ENCODE measurements at regions not wholly inside any gene's neighbourhood (a gene's known extent, or its start where the extent isn't known, plus 50 kb on each side); places are given as distances from the start of the nearest gene placed in this dataset.
A peak's percentile ranks its signal among the peaks of the same experiment; 100 is the strongest.

DNA sequence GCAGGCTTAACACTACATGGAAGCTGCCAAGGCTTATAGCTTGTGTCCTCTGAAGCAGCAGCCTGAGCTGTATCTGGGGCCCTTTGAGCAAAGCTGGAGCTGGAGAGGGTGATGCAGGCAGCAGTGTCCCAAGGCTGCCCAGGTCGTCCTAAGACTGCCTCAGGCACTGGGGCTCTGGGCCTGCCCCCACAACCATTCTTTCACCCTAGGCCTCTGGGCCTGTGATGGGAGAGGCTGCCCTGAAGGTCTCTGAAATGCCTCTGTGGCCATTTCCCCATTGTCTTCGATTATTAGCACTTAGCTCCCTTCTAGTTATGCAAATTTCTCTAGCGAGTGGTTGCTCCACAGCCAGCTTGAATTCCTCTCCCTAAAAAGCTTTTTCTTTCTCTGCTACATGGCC lies 142.0 kb downstream of the LRIG2 start:
- H3K4me1 ChIP-seq = no peaks in the 10 kb centered on the region
- intact Hi-C loops (cut with DNase I) = no loop called here
- no peak overlapping the region for H3K27ac ChIP-seq
- TF ChIP-seq, protein P1, sequence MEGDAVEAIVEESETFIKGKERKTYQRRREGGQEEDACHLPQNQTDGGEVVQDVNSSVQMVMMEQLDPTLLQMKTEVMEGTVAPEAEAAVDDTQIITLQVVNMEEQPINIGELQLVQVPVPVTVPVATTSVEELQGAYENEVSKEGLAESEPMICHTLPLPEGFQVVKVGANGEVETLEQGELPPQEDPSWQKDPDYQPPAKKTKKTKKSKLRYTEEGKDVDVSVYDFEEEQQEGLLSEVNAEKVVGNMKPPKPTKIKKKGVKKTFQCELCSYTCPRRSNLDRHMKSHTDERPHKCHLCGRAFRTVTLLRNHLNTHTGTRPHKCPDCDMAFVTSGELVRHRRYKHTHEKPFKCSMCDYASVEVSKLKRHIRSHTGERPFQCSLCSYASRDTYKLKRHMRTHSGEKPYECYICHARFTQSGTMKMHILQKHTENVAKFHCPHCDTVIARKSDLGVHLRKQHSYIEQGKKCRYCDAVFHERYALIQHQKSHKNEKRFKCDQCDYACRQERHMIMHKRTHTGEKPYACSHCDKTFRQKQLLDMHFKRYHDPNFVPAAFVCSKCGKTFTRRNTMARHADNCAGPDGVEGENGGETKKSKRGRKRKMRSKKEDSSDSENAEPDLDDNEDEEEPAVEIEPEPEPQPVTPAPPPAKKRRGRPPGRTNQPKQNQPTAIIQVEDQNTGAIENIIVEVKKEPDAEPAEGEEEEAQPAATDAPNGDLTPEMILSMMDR (IDR thresholded peaks at IDR 0.05) = no peak
- no peak overlapping the region for H3K4me3 ChIP-seq
- ATAC-seq (no peak), DNase-seq (no peak)
- peaks cover 0 to 12% (median 0%) of the 10 kb centered on the region in 11 donors for H3K9me3 ChIP-seq
- 84 to 91% methylated on average over 3 of the region's 3 CpGs for WGBS, 2 donors
- peaks cover 0 to 23% (median 15%) of the 10 kb centered on the region in 7 donors for H3K27me3 ChIP-seq
- H3K36me3 ChIP-seq = no peaks in the 10 kb centered on the region

DNA sequence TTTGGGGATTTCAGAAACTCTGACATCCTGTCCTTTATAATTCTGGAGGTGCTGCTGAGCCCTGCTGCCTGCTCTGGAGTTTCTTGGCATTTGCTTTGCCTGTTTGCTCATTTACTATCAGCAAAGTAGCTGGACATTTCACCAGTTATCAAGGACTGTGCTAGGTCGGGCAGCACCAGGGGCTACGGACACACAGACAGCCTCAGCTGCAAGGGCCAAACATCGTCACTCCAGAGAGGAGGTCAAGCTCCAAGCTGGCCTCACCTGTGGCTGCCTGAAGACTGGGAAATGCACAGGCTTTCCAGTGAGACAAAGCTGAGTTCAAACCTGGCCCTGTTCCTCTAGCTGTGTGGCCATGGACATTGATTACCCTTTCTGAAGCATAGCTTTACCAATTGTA lies 143.7 kb downstream of the LRIG2 start:
- Histone ChIP-seq H3K4me3 (no peak overlapping the region), H3K4me1 (no peaks in the 10 kb centered on the region), H3K36me3 (no peaks in the 10 kb centered on the region), H3K9me3 (peaks cover 0 to 12% (median 0%) of the 10 kb centered on the region in 11 donors), H3K27me3 (peaks cover 0 to 6% (median 0%) of the 10 kb centered on the region in 7 donors), H3K27ac (no peak overlapping the region)
- TF ChIP-seq, protein P1 (IDR thresholded peaks at IDR 0.05) = no peak
- 52 to 61% methylated on average over 3 of the region's 3 CpGs for WGBS, 2 donors
- DNase-seq = no peak
- intact Hi-C loops (cut with DNase I) = no loop called here
- no peak for ATAC-seq

DNA sequence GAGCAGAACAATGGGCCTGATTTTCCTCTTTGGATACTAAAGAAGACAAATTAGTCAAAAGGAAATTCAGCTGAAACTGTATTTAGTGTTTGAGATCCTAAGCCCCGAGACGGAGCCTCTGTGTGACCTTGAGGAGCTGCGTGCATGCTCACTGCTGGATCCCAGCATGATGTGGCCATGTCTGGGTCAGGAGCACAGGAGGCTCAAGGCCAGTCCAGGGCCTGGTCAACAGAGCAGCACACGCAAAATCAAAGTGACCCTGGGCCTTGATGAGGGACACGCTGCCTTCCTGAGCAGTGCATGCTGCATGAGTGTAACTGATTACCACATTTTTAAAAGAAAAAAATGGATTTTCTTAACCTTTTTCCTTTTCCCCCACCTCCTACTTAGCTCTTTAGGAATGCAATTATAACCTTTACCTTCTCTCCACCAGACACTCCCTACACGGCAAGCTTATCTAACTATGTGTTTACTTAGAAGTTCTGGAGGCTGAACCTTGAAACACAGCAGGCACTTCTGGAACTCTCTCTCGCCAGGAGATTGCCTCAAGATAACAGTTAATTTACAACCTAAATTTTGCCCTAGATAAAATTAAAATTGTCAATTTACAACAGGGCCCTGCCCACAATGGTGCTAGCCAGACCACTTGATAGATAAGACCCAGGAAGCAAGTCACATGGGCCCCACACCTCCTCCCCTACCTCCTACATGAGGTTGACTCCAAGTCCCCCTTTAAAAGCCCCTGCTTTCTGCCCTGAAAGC lies 144.6 kb downstream of the LRIG2 start:
- H3K4me3 ChIP-seq = no peak overlapping the region
- 56 to 62% methylated on average over 7 of the region's 7 CpGs for WGBS, 2 donors
- H3K36me3 ChIP-seq = no peaks in the 10 kb centered on the region
- intact Hi-C loops (cut with DNase I) = no loop called here
- no peak overlapping the region for H3K27ac ChIP-seq
- no peaks in the 10 kb centered on the region for H3K4me1 ChIP-seq
- ATAC-seq (no peak), DNase-seq (no peak)
- TF ChIP-seq, protein P1 (IDR thresholded peaks at IDR 0.05) = no peak
- H3K9me3 ChIP-seq = peaks cover 0 to 12% (median 0%) of the 10 kb centered on the region in 11 donors
- H3K27me3 ChIP-seq = peaks cover 0 to 2% (median 0%) of the 10 kb centered on the region in 7 donors

DNA sequence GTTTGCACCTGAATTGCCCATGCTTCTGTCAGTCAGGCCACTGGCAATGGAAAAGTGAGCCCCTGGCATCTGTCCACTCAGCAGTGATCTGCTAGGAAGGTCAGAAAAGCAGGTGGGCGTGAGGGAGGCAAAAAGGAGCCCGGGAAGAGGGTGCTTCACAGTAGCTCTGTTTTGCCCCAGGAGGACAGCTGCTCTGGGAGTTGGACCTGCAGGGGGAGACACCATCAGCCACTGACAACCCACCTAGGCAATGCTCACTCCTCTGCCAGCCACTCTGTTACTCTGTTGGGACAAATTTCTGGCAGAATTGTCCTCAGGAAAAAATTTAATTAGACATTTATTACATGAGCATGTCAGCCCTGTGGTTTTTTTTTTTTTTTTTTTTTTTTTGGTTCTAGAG lies 146.4 kb downstream of the LRIG2 start:
- Histone ChIP-seq H3K36me3 (no peaks in the 10 kb centered on the region), H3K4me1 (no peaks in the 10 kb centered on the region), H3K27ac (no peak overlapping the region), H3K4me3 (no peak overlapping the region), H3K9me3 (peaks cover 0 to 9% (median 0%) of the 10 kb centered on the region in 11 donors), H3K27me3 (no peaks in the 10 kb centered on the region)
- TF ChIP-seq, protein P1 (IDR thresholded peaks at IDR 0.05) = peak in 5 of 9 donors; percentile 8 to 33 (median 24)
- peak in 1 of 8 donors; percentile 49 for ATAC-seq
- DNase-seq = no peak
- 73 to 76% methylated on average over 2 of the region's 2 CpGs for WGBS, 2 donors
- intact Hi-C loops (cut with DNase I) = no loop called here

Measured in heart right ventricle (tissue), 16 donors.